ENCODE measurements at regions not wholly inside any gene's neighbourhood (a gene's known extent, or its start where the extent isn't known, plus 50 kb on each side); places are given as distances from the start of the nearest gene placed in this dataset.

GRCh38 chr12:97321621-97322020 is 141.0 kb upstream of the RMST start:
- DNase-seq (ENCODE audit: low read depth in 2 of 3, low spot score in 1 of 3): no peak

- DNase-seq (ENCODE audit: low read depth in 2 of 3, low spot score in 1 of 3): no peak
Measured at GRCh38 chr12:97322388-97322787, 140.2 kb upstream of the RMST start.

- DNase-seq (ENCODE audit: low read depth in 2 of 3, low spot score in 1 of 3): no peak
Measured at GRCh38 chr12:97323154-97323553, 139.4 kb upstream of the RMST start.

- no peak for DNase-seq (ENCODE audit: low read depth in 2 of 3, low spot score in 1 of 3)
Measured at GRCh38 chr12:97324471-97324870, 138.1 kb upstream of the RMST start.

- DNase-seq (ENCODE audit: low read depth in 2 of 3, low spot score in 1 of 3): no peak
Measured at GRCh38 chr12:97335115-97335514, 127.5 kb upstream of the RMST start.

- no peak for DNase-seq (ENCODE audit: low read depth in 2 of 3, low spot score in 1 of 3)
Measured at GRCh38 chr12:97336900-97337751, 125.5 kb upstream of the RMST start.

GRCh38 chr12:97342130-97342529 is 120.5 kb upstream of the RMST start:
- no peak for DNase-seq (ENCODE audit: low read depth in 2 of 3, low spot score in 1 of 3)

- DNase-seq (ENCODE audit: low read depth in 2 of 3, low spot score in 1 of 3): no peak
Measured at GRCh38 chr12:97347956-97348355, 114.6 kb upstream of the RMST start.

- no peak for DNase-seq (ENCODE audit: low read depth in 2 of 3, low spot score in 1 of 3)
Measured at GRCh38 chr12:97358361-97358760, 104.2 kb upstream of the RMST start.

GRCh38 chr12:97359021-97359690 is 103.4 kb upstream of the RMST start:
- DNase-seq (ENCODE audit: low read depth in 2 of 3, low spot score in 1 of 3): no peak

- DNase-seq (ENCODE audit: low read depth in 2 of 3, low spot score in 1 of 3): no peak
Measured at GRCh38 chr12:97363693-97364092, 98.9 kb upstream of the RMST start.

- no peak for DNase-seq (ENCODE audit: low read depth in 2 of 3, low spot score in 1 of 3)
Measured at GRCh38 chr12:97368462-97369163, 94.0 kb upstream of the RMST start.

- no peak for DNase-seq (ENCODE audit: low read depth in 2 of 3, low spot score in 1 of 3)
Measured at GRCh38 chr12:97375310-97375709, 87.3 kb upstream of the RMST start.

GRCh38 chr12:97380440-97380839 is 82.2 kb upstream of the RMST start:
- no peak for DNase-seq (ENCODE audit: low read depth in 2 of 3, low spot score in 1 of 3)

GRCh38 chr12:97385121-97385520 is 77.5 kb upstream of the RMST start:
- DNase-seq (ENCODE audit: low read depth in 2 of 3, low spot score in 1 of 3): no peak

- no peak for DNase-seq (ENCODE audit: low read depth in 2 of 3, low spot score in 1 of 3)
Measured at GRCh38 chr12:97386133-97386581, 76.4 kb upstream of the RMST start.

- DNase-seq (ENCODE audit: low read depth in 2 of 3, low spot score in 1 of 3): no peak
Measured at GRCh38 chr12:97387844-97388243, 74.8 kb upstream of the RMST start.

GRCh38 chr12:97394657-97395056 is 67.9 kb upstream of the RMST start:
- DNase-seq (ENCODE audit: low read depth in 2 of 3, low spot score in 1 of 3): no peak

GRCh38 chr12:97397008-97397407 is 65.6 kb upstream of the RMST start:
- DNase-seq (ENCODE audit: low read depth in 2 of 3, low spot score in 1 of 3): no peak

- no peak for DNase-seq (ENCODE audit: low read depth in 2 of 3, low spot score in 1 of 3)
Measured at GRCh38 chr12:97398704-97399103, 63.9 kb upstream of the RMST start.

- DNase-seq (ENCODE audit: low read depth in 2 of 3, low spot score in 1 of 3): no peak
Measured at GRCh38 chr12:97404093-97404492, 58.5 kb upstream of the RMST start.

- DNase-seq (ENCODE audit: low read depth in 2 of 3, low spot score in 1 of 3): peak in 1 of 3 donors; percentile 2
Measured at GRCh38 chr12:97404543-97404942, 58.1 kb upstream of the RMST start.

All from stimulated activated CD4-positive, alpha-beta T cell treated with anti-CD3 and anti-CD28 coated beads, Interleukin-12 subunit alpha, Interleukin-12 subunit beta, amount 100 ng/mL, for 48 hours (primary cell).